K562 (cell line): ENCODE measurements at regions not wholly inside any gene's neighbourhood (a gene's known extent, or its start where the extent isn't known, plus 50 kb on each side); places are given as distances from the start of the nearest gene placed in this dataset.

Experiments
- ATAC-seq: fragments of 200-7000 bp; cut with Tn5 transposase; 3 replicates; pipeline ENCODE4 v1.9.1; 2020; ENCODE audit warnings: moderate library complexity
- BruUV-seq: library from RNA; stranded (reverse); fragments of 400-500 nt; replicated peaks from 2 replicates; lab custom pipeline; 2021; lab: Mats Ljungman, UMichigan
- CTCF ChIA-PET: fragments of 300-600 bp; formaldehyde crosslinking; extraction: SDS; loops from one replicate; lab custom pipeline; 2021; ENCODE audit warnings: low intra/inter-chr PET ratio; lab: Yijun Ruan, JAX
- POLR2A ChIA-PET: fragments of 300-600, 350-650 bp; sonication (Branson Sonifier 250); formaldehyde crosslinking; extraction: SDS; loops from one replicate; lab custom pipeline; 2021; ENCODE audit warnings: antibody characterized with exemption, inconsistent platforms; lab: Yijun Ruan, JAX
- DNase-seq, 4 experiments: peaks; one replicate each; pipeline versions ENCODE4 v3.0.0 to v3.0.0-alpha.2; 2011 to 2018; ENCODE audit warnings: low spot score in 3 of 4, mixed read lengths in 3 of 4; ENCODE audit errors: extremely low read depth in 1 of 4
- FAIRE-seq: peaks from 2 replicates; lab custom pipeline; 2011; peaks lifted over from hg19 to GRCh38; lab: Jason Lieb, UNC
- H2AFZ ChIP-seq: 2 replicates; pipeline ENCODE4 v1.6.0; 2011; ENCODE audit warnings: low read depth, low read length, control low read depth, inconsistent platforms
- H3K27ac ChIP-seq: fragments of 200-600 bp; 3 replicates; pipeline ENCODE4 v1.8.0; 2011; ENCODE audit warnings: low read depth, mild to moderate bottlenecking, control low read depth, inconsistent platforms, low read length, moderate library complexity, mixed read lengths; ENCODE audit errors: extremely low read depth
- H3K27me3 ChIP-seq, 2 experiments: fragments of 300-600 bp in 1 of 2; 2 replicates in 1 of 2; 3 replicates in 1 of 2; pipeline versions ENCODE4 v1.6.0 to v1.8.0; 2011; ENCODE audit warnings: inconsistent platforms in 2 of 2, low read length in 2 of 2, mild to moderate bottlenecking in 1 of 2, mixed read lengths in 1 of 2, moderate library complexity in 1 of 2; ENCODE audit not compliant: control insufficient read depth in 2 of 2, insufficient read depth in 2 of 2
- H3K36me3 ChIP-seq: fragments of 300-600 bp; 3 replicates; pipeline ENCODE4 v1.8.0; 2011; ENCODE audit warnings: mild to moderate bottlenecking, low read length, inconsistent platforms; ENCODE audit not compliant: control insufficient read depth, insufficient read depth
- H3K4me1 ChIP-seq, 2 experiments: fragments of 200-600 bp in 1 of 2; replicated peaks in 1 of 2; 2 replicates in 1 of 2; 3 replicates in 1 of 2; pipeline versions ENCODE4 v1.5.1 to v1.8.0; 2011; ENCODE audit warnings: inconsistent platforms in 2 of 2, low read length in 2 of 2, mild to moderate bottlenecking in 1 of 2, mixed read lengths in 1 of 2, moderate library complexity in 1 of 2; ENCODE audit not compliant: control insufficient read depth in 2 of 2, insufficient read depth in 2 of 2
- H3K4me2 ChIP-seq: 2 replicates; pipeline ENCODE4 v1.6.1; 2011; ENCODE audit warnings: low read length, control low read depth, inconsistent platforms, mixed read lengths; ENCODE audit not compliant: insufficient read depth
- H3K4me3 ChIP-seq: fragments of 200-600 bp; sonication (generic), shearing (Covaris generic); 2 replicates; pipeline ENCODE4 v1.5.1; 2016; ENCODE audit warnings: control low read depth, inconsistent platforms
- H3K79me2 ChIP-seq: fragments of 200-600 bp; 3 replicates; pipeline ENCODE4 v1.8.0; 2011; ENCODE audit warnings: low read length, inconsistent platforms; ENCODE audit not compliant: control insufficient read depth, insufficient read depth
- H3K9ac ChIP-seq, 2 experiments: 2 replicates each; pipeline versions ENCODE4 v1.6.0 to v1.6.1; 2011; ENCODE audit warnings: low read depth in 2 of 2, low read length in 2 of 2, control low read depth in 1 of 2, inconsistent platforms in 1 of 2, mild to moderate bottlenecking in 1 of 2, mixed read lengths in 1 of 2; ENCODE audit not compliant: insufficient read depth in 1 of 2
- H3K9me1 ChIP-seq: one replicate; pipeline ENCODE4 v1.6.0; 2011; ENCODE audit warnings: inconsistent platforms, mild to moderate bottlenecking, low read length, moderate library complexity; ENCODE audit not compliant: control insufficient read depth, insufficient read depth
- H3K9me3 ChIP-seq: replicated peaks from 2 replicates; pipeline ENCODE4 v1.5.1; 2011; ENCODE audit warnings: low read depth, low read length, inconsistent platforms; ENCODE audit not compliant: control insufficient read depth, insufficient read depth
- H4K20me1 ChIP-seq: replicated peaks from 2 replicates; pipeline ENCODE4 v1.6.1; 2011; ENCODE audit warnings: low read length, inconsistent platforms, mixed read lengths; ENCODE audit not compliant: control insufficient read depth, insufficient read depth
- CHD1 ChIP-seq: fragments of 200-600 bp; sonication (generic); IDR thresholded peaks from one replicate; pipeline ENCODE4 v1.6.1; 2012; ENCODE audit warnings: mild to moderate bottlenecking, moderate library complexity, low read length, inconsistent platforms
- GTF2A2 ChIP-seq: IDR thresholded peaks from 2 replicates; pipeline ENCODE4 v1.6.1; 2016; ENCODE audit warnings: mild to moderate bottlenecking, missing genetic modification characterization, missing compliant biosample characterization
- KDM2B ChIP-seq: fragments of 250-450 bp; sonication (Bioruptor Pico); IDR thresholded peaks from 2 replicates; pipeline ENCODE4 v1.8.0; 2021; ENCODE audit warnings: mild to moderate bottlenecking, moderate library complexity
- NR2C1 ChIP-seq, 2 experiments: fragments of 450-650 bp; IDR thresholded peaks; 2 replicates each; pipeline ENCODE4 v1.6.1; 2017; ENCODE audit warnings: mild to moderate bottlenecking in 2 of 2, antibody characterized with exemption in 1 of 2, inconsistent platforms in 1 of 2, missing compliant biosample characterization in 1 of 2, missing genetic modification characterization in 1 of 2
- PHB2 ChIP-seq: fragments of 450-650 bp; IDR thresholded peaks from 2 replicates; pipeline ENCODE4 v1.6.1; 2017; ENCODE audit warnings: low read depth
- RBM22 ChIP-seq: fragments of 200-400 bp; formaldehyde crosslinking; IDR thresholded peaks from 2 replicates; pipeline ENCODE4 v1.6.1; 2018; ENCODE audit warnings: low read length, low read depth; ENCODE audit not compliant: poor library complexity, severe bottlenecking
- SMC3 ChIP-seq: conservative IDR thresholded peaks from 2 replicates; pipeline ENCODE4 v1.6.1; 2011; ENCODE audit warnings: low read depth, low read length, improper control_type of control experiment; ENCODE audit not compliant: insufficient read depth
- SRSF3 ChIP-seq: fragments of 200-400 bp; formaldehyde crosslinking; IDR thresholded peaks from 2 replicates; pipeline ENCODE4 v1.6.1; 2016; ENCODE audit warnings: mild to moderate bottlenecking, low read length, moderate library complexity; ENCODE audit not compliant: insufficient read depth
- ZC3H8 ChIP-seq: fragments of 450-650 bp; IDR thresholded peaks from 2 replicates; pipeline ENCODE4 v1.6.1; 2017
- ZFPM2 ChIP-seq: fragments of 250-450 bp; sonication (Bioruptor Pico); IDR thresholded peaks from 2 replicates; pipeline ENCODE4 v1.5.1; 2022; ENCODE audit warnings: mild to moderate bottlenecking
- ZNF274 ChIP-seq: IDR thresholded peaks from 2 replicates; pipeline ENCODE4 v1.6.1; 2011; ENCODE audit warnings: low read depth, mild to moderate bottlenecking, low read length, moderate library complexity, borderline replicate concordance
- ZNF408 ChIP-seq: fragments of 250-450 bp; sonication (Bioruptor Pico); IDR thresholded peaks from 2 replicates; pipeline ENCODE4 v1.4.0; 2020; ENCODE audit warnings: low read depth, mild to moderate bottlenecking, moderate library complexity
- ZNF436 ChIP-seq: fragments of 250-450, 450-650 bp; sonication (Bioruptor Pico); formaldehyde crosslinking; IDR thresholded peaks from 2 replicates; pipeline ENCODE4 v1.7.0; 2020; ENCODE audit warnings: mild to moderate bottlenecking
- ZNF695 ChIP-seq: fragments of 450-650 bp; formaldehyde crosslinking; IDR thresholded peaks from 2 replicates; pipeline ENCODE4 v1.4.0; 2020; ENCODE audit warnings: mild to moderate bottlenecking, moderate library complexity
- ZNF696 ChIP-seq: fragments of 250-450 bp; sonication (Bioruptor Pico); conservative IDR thresholded peaks from 2 replicates; pipeline ENCODE4 v1.4.0; 2020; ENCODE audit warnings: mild to moderate bottlenecking, moderate library complexity
- WGBS: fragments of 100-300 bp; shearing (Covaris generic); methylation state at CpG from one replicate; pipeline ENCODE4 v1.1.6; 2016; ENCODE audit warnings: low coverage, mixed read lengths; ENCODE audit not compliant: insufficient coverage; ENCODE audit errors: missing lambda C conversion rate; 5-methylcytosine and 5-hydroxymethylcytosine counted together
- in situ Hi-C: fragments of 300-500 bp; cut with MboI; formaldehyde crosslinking; loops from 4 replicates; pipeline ENCODE4 v1.15.0; 2018; ENCODE audit warnings: inconsistent platforms, mixed read lengths
- intact Hi-C: fragments of 100-400 bp; cut with micrococcal nuclease; formaldehyde crosslinking; loops from 2 replicates; pipeline ENCODE4 v1.14.2; 2022
- TF ChIP-seq, protein P1 (sequence below): fragments of 450-650 bp; IDR thresholded peaks from 2 replicates; pipeline ENCODE4 v1.6.1; 2018; ENCODE audit warnings: mild to moderate bottlenecking, low read depth; ENCODE audit not compliant: partially characterized antibody
- TF ChIP-seq, protein P2 (sequence below): fragments of 250-450 bp; sonication (Bioruptor Pico); IDR thresholded peaks from 2 replicates; pipeline ENCODE4 v1.4.0; 2020; ENCODE audit warnings: mild to moderate bottlenecking, moderate library complexity
- TF ChIP-seq, protein P3 (sequence below): fragments of 450-650 bp; IDR thresholded peaks from 2 replicates; pipeline ENCODE4 v1.6.1; 2017; ENCODE audit warnings: antibody characterized with exemption, mild to moderate bottlenecking

DNA sequence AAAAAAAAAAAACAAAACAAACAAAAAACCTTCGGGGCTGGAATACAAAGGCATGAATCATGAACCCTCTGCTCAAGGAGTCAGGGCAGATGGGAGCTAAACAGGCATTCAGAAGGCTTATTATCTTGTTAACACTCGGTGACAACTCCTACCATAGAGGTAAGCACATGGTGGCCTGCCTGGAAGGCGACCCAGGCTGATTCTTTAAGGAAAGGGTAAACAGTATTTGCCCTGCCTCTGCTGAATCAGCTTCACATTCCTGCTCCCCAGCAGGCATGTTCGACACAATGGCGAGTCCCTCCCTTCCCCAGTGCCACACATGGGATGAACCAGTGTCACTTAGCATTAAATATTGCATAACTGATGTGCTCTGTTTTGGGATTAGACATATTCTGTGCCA is 191.9 kb downstream of the ARL4C start:
- intact Hi-C loops = no loop called here
- Histone ChIP-seq H2AFZ (no peak overlapping the region), H3K9me1 (no peaks in the 10 kb centered on the region), H3K27me3 (no peaks in the 10 kb centered on the region; a peak in 1 of 5 replicates), H3K36me3 (no peaks in the 10 kb centered on the region), H3K9ac (no peak overlapping the region), H3K9me3 (no peaks in the 10 kb centered on the region), H3K79me2 (no peaks in the 10 kb centered on the region), H3K27ac (no peak overlapping the region), H4K20me1 (no peaks in the 10 kb centered on the region), H3K4me2 (no peak overlapping the region), H3K4me3 (no peak overlapping the region), H3K4me1 (no peaks in the 10 kb centered on the region)
- in situ Hi-C loops = no loop called here
- ATAC-seq (no peak), FAIRE-seq (no peak), DNase-seq (no peak)
- ChIA-PET POLR2A (interaction anchor here (0.6 to 0.7 kb wide), 2 partner anchors 290 to 1903 kb away, joined by 3 read pairs; no protein-coding TSS in a partner anchor), CTCF (no interaction called here)
- WGBS = 0% methylated on average over 4 of the region's 5 CpGs
- BruUV-seq = no TSS peak
- TF ChIP-seq CHD1 (no peak), KDM2B (CRISPR knock-in tag) (no peak), ZNF274 (no peak), ZFPM2 (no peak), SMC3 (no peak), ZNF436 (CRISPR knock-in tag) (no peak), PHB2 (no peak), ZNF408 (CRISPR knock-in tag) (no peak), RBM22 (no peak), NR2C1 (IDR thresholded peaks at IDR 0.05) (no peak), NR2C1 (tag; IDR thresholded peaks at IDR 0.05) (no peak), ZNF695 (CRISPR knock-in tag) (no peak), ZNF696 (no peak), SRSF3 (no peak), GTF2A2 (tag) (no peak), ZC3H8 (no peak)
- TF ChIP-seq, protein P1, sequence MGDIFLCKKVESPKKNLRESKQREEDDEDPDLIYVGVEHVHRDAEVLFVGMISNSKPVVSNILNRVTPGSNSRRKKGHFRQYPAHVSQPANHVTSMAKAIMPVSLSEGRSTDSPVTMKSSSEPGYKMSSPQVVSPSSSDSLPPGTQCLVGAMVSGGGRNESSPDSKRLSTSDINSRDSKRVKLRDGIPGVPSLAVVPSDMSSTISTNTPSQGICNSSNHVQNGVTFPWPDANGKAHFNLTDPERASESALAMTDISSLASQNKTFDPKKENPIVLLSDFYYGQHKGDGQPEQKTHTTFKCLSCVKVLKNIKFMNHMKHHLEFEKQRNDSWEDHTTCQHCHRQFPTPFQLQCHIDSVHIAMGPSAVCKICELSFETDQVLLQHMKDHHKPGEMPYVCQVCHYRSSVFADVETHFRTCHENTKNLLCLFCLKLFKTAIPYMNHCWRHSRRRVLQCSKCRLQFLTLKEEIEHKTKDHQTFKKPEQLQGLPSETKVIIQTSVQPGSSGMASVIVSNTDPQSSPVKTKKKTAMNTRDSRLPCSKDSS = no peak
- TF ChIP-seq, protein P2, sequence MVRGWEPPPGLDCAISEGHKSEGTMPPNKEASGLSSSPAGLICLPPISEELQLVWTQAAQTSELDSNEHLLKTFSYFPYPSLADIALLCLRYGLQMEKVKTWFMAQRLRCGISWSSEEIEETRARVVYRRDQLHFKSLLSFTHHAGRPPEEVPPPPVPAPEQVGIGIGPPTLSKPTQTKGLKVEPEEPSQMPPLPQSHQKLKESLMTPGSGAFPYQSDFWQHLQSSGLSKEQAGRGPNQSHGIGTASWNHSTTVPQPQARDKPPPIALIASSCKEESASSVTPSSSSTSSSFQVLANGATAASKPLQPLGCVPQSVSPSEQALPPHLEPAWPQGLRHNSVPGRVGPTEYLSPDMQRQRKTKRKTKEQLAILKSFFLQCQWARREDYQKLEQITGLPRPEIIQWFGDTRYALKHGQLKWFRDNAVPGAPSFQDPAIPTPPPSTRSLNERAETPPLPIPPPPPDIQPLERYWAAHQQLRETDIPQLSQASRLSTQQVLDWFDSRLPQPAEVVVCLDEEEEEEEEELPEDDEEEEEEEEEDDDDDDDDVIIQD (CRISPR knock-in tag) = no peak
- TF ChIP-seq, protein P3, sequence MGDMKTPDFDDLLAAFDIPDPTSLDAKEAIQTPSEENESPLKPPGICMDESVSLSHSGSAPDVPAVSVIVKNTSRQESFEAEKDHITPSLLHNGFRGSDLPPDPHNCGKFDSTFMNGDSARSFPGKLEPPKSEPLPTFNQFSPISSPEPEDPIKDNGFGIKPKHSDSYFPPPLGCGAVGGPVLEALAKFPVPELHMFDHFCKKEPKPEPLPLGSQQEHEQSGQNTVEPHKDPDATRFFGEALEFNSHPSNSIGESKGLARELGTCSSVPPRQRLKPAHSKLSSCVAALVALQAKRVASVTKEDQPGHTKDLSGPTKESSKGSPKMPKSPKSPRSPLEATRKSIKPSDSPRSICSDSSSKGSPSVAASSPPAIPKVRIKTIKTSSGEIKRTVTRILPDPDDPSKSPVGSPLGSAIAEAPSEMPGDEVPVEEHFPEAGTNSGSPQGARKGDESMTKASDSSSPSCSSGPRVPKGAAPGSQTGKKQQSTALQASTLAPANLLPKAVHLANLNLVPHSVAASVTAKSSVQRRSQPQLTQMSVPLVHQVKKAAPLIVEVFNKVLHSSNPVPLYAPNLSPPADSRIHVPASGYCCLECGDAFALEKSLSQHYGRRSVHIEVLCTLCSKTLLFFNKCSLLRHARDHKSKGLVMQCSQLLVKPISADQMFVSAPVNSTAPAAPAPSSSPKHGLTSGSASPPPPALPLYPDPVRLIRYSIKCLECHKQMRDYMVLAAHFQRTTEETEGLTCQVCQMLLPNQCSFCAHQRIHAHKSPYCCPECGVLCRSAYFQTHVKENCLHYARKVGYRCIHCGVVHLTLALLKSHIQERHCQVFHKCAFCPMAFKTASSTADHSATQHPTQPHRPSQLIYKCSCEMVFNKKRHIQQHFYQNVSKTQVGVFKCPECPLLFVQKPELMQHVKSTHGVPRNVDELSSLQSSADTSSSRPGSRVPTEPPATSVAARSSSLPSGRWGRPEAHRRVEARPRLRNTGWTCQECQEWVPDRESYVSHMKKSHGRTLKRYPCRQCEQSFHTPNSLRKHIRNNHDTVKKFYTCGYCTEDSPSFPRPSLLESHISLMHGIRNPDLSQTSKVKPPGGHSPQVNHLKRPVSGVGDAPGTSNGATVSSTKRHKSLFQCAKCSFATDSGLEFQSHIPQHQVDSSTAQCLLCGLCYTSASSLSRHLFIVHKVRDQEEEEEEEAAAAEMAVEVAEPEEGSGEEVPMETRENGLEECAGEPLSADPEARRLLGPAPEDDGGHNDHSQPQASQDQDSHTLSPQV = no peak
